Spleen (tissue), 7 donors: ENCODE measurements at regions not wholly inside any gene's neighbourhood (a gene's known extent, or its start where the extent isn't known, plus 50 kb on each side); places are given as distances from the start of the nearest gene placed in this dataset.

ENCODE experiments used
- CTCF ChIP-seq, 11 experiments: fragments of 200-600 bp in 7 of 11; fragments of 450-650 bp in 4 of 11; sonication (generic) in 4 of 11; IDR thresholded peaks in 8 of 11; conservative IDR thresholded peaks in 3 of 11; 1 replicate in 7 of 11; 2 replicates in 4 of 11; pipeline versions ENCODE4 v1.4.0 to v1.8.0; 2016 to 2021; ENCODE audit warnings: antibody characterized with exemption in 11 of 11, inconsistent platforms in 4 of 11, mild to moderate bottlenecking in 1 of 11
- POLR2A ChIP-seq, 3 donors: fragments of 450-650 bp; IDR thresholded peaks; one replicate each; pipeline ENCODE4 v1.5.1; 2017; ENCODE audit warnings: antibody characterized with exemption in 3 of 3, mild to moderate bottlenecking in 1 of 3
- donor health status: DM: no; HTN: no; CAD: no; lungs with moderate emphysema.
- donor health status: DM: no; HTN: no; CAD: no.
- donor health status: DM: no; HTN: no; CAD: no.

- TF ChIP-seq CTCF (IDR thresholded peaks at IDR 0.05 in 8 of 11, conservative IDR thresholded peaks at IDR 0.05 in 3 of 11) (no peak), POLR2A (IDR thresholded peaks at IDR 0.05) (no peak)
Measured at GRCh38 chr4:56164907-56165306, 216.2 kb downstream of the CEP135 start.
